OCI-LY1 (cell line): ENCODE measurements at regions not wholly inside any gene's neighbourhood (a gene's known extent, or its start where the extent isn't known, plus 50 kb on each side); places are given as distances from the start of the nearest gene placed in this dataset.

Experiments
- EZH2 ChIP-seq: fragments of 200-600 bp; sonication (generic), shearing (Covaris generic); IDR thresholded peaks from 2 replicates; pipeline ENCODE4 v1.8.0; 2017; ENCODE audit warnings: borderline replicate concordance, mixed run types, mild to moderate bottlenecking, antibody characterized with exemption, low read length, moderate library complexity, mixed read lengths
- TF ChIP-seq, protein P1 (sequence below): fragments of 200-600 bp; sonication (generic), shearing (Covaris generic); IDR thresholded peaks from 2 replicates; pipeline ENCODE4 v1.5.1; 2017; ENCODE audit warnings: mild to moderate bottlenecking, antibody characterized with exemption, low read length, moderate library complexity, mixed read lengths

DNA sequence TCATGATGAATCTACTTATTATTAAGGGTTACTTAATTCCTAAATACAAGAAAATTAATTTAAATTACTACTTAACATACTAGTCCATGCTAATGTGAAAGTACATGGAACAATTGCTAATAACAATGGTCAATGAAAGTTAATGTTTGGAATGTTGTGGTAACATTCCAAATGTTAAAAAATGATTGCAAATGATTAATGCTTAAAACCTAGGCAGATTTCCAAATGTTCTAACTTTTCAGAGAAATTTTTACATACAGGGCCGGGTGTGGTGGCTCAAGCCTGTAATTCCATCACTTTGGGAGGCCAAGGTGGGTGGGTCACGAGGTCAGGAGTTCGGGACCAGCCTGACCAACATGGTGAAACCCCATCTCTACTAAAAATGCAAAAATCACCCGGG, 1851.3 kb upstream of the PCDH7 start:
- TF ChIP-seq EZH2 = no peak
- TF ChIP-seq, protein P1, sequence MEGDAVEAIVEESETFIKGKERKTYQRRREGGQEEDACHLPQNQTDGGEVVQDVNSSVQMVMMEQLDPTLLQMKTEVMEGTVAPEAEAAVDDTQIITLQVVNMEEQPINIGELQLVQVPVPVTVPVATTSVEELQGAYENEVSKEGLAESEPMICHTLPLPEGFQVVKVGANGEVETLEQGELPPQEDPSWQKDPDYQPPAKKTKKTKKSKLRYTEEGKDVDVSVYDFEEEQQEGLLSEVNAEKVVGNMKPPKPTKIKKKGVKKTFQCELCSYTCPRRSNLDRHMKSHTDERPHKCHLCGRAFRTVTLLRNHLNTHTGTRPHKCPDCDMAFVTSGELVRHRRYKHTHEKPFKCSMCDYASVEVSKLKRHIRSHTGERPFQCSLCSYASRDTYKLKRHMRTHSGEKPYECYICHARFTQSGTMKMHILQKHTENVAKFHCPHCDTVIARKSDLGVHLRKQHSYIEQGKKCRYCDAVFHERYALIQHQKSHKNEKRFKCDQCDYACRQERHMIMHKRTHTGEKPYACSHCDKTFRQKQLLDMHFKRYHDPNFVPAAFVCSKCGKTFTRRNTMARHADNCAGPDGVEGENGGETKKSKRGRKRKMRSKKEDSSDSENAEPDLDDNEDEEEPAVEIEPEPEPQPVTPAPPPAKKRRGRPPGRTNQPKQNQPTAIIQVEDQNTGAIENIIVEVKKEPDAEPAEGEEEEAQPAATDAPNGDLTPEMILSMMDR = no peak
